GM18867 (cell line): ENCODE measurements at regions not wholly inside any gene's neighbourhood (a gene's known extent, or its start where the extent isn't known, plus 50 kb on each side); places are given as distances from the start of the nearest gene placed in this dataset.
A peak's percentile ranks its signal among the peaks of the same experiment; 100 is the strongest.

Source experiments
- ATAC-seq: cut with Tn5 transposase; IDR thresholded peaks from one replicate; pipeline ENCODE4 v1.9.1; 2021; ENCODE audit warnings: mild to moderate bottlenecking, moderate library complexity; ENCODE audit not compliant: unreplicated experiment

DNA sequence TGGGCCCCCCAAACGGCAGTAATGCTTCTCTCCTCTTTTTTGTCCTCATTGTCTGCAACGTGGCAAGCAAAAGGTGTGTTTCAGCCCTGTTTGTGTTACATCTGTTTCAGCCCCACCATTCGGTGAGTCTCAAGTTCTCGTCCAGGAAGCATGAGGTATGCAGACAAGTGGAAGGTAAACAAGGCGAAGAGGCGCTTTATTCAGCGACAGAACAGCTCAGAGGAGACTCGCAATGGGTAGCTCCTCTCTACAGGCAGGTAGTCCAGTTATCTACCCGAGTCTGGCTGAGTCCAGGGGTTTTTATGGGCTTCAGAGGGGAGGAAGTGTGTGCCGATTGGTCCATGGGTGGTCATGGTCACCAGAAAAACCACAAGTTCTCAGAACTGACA lies 733.4 kb upstream of the CDH7 start:
- ATAC-seq, result no peak

DNA sequence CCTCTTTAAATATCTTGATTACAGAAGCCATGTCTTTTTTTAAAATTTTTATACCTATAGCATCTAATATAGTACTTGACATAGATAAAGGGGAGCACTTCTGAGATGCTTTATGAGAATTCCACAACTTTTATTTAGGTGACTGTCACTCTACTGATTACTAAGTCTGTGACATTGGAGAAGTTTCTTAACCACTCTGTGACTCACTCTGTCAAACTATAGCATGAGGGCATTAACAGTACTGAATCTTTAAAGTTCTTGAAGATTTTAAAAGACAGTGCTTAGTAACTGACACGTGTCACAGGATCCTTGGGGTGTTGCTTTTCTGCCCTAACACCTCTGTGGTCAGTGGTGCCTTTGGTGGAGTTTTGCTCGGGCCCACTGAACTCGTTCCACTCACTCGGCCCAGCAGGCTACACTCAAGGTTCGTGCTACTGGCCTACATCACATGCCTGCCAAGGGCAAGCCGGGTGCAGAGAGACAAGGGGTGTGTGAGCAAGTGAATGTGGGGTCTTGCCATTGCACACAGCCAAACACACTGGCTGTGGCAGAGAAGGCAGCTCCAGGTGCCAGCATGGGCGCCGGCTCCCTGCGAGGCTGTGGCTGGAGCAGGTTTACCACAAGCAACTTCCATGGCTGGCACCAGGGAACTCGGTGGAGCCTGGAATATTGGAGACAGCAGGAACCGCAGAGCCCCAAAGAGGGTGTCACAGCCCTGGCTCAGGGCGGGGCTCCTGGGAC lies 734.0 kb upstream of the CDH7 start:
- no peak for ATAC-seq

DNA sequence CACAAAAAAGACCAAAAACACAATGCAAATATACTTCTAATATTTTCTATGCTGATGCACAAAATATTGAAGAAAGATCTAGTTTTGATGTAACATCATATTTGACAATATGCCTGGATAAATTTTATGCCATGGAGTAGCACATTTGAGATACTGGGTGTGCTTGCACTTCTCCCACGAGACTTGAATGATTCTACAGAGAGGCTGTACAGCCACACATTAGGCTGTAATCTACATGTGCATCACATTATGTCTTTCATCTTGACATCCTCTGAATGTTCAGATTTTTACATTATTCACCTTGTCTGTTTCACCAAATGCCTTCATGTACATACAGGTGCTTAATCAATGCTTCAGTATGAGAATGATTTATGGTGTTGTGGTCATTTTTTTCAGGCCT lies 756.4 kb upstream of the CDH7 start:
- ATAC-seq, result no peak

DNA sequence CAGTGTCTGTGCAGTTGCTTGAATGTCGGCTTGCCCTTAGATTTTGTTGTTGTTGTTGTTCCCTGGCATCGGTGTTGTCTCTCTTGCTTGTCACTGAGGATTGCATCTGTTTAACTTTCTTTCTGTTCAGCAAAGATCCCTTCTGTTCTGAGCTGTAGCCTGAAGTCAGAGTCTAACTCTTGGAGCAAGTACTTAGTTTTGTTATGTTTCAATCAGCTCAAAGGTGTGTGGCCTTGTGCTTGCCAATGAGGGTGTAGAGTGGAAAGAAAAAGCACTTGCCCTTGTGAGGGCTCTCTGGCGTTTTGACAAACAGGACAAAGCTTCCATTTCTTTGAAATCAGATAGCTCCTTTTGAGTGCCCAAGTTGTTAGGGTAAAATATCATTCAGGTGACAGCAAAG lies 757.1 kb upstream of the CDH7 start:
- peak; percentile 39 for ATAC-seq

DNA sequence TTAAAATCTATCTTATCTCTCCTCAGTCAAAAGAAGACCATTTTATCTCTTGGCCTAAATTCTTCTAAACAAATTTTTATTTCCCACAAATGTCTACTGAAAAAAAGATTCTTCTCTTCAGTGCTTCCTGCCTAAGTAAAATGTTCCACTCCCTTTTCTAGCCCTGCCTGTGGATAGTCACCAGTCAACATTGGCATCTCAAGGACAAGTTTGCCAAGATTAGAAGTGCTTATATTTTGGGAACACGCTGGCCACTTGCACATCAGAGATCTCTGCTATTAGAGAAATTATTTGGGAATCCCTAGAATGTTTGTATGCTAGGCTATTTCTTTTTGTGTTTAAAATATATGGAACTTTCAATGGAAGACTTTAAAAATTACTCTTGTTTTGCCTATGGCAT lies 758.2 kb upstream of the CDH7 start:
- no peak for ATAC-seq

DNA sequence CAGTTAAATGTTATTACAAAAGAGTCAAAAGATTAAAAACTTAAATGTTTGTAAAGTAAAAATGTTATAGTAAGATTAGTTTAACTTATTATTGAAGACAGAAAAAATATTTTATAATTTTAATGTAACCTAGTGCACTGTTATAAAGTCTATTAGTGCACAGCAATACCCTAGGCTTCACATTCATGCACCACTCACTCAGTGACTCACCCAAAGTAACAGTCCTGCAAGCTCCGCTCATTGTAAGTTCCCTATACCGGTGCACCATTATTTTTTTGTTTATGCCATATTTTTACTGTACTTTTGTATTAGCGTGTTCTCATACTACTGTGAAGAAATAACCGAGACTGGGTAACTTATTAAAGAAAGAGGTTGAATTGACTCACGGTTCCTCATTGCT lies 759.7 kb upstream of the CDH7 start:
- no peak for ATAC-seq

DNA sequence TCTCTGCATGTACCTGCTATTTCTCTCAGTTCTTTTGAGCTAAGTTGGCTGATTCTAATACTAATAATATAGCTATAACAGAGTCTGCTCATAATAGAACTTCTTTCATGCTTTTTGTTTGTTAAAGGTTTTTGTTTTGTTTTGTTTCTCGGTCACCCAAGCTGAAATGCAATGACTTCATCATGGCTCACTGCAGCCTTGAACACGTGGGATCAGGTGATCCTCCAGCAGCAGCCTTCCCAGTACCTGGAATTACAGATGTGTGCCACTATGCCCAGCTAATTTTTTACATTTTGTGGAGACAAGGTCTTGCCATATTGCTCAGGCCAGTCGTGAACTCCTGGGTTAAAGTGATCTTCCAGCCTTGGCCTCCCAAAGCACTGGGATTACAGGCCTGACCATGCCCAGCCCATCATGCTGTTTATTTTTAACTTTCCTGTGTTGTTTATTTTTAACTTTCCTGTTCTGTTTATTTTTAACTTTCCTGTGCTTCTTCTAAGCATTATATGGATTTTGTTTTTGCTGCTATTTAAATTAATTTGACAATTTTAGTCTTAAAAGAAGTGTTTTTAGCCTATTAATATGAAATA lies 763.8 kb upstream of the CDH7 start:
- no peak for ATAC-seq

DNA sequence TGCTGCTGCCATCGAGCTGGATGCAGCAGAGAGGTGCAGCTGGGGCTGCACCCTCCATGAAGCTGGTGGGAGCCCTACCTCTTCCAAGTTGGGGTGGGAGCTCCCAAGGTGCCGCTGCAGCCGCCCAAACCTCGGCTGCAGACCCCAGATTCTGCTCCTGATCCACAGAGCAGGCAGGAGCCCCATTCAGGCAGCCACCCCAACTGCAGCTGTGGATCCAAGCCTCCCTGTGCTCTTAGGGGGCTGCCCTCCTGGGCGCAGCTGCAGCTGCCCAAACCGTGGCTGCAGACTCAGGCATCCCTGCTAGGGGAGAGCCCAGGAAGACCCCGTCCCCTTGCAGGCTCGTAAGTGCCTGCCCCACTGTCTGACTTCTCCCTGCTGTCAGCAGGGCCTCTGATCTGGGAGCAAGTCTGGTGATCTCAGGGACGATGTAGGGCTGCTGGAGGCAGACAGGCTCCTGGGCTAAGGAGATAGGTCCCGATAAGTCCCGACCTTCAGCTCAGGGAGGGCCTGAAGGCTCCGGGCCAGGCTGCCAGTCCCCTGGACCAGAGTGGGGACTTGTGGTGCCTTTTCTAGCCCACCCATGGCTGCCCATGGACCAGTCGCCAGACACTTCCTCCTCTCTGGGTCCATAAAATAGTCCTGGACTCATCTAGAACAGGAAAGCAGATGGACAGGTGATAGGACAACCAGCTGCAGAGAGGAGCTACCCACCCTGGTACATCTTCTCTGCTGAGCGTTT lies 767.1 kb upstream of the CDH7 start:
- ATAC-seq, result no peak

DNA sequence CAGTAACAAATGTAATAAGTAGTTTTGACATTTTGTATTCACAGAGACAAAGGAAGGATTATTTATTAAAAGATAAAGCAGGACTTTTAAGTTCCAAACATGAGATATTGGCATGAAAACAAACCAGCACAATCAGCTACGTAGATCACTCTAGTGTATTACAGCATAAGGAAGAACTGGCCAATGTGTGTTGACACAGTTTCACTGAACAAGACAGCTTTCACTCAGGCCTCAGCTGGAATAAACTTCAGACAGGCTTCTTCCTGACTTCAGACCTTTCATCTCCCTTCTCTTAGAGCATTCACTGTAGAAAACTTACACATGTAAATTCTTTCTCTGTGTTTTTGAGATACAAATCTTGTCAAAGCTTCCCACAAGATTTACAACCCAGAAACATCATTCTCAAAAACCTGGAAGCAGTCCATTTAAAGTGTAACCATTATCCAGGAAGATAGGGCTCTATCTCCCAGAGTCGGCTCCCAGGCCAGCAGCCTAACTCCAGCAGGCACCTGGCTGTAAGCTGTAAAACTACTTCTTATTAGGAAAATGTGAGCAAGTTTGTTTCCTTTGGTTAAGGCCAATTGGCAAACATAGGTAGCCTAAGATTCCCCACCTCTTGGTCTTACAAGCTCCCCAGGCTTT lies 768.3 kb upstream of the CDH7 start:
- no peak for ATAC-seq

DNA sequence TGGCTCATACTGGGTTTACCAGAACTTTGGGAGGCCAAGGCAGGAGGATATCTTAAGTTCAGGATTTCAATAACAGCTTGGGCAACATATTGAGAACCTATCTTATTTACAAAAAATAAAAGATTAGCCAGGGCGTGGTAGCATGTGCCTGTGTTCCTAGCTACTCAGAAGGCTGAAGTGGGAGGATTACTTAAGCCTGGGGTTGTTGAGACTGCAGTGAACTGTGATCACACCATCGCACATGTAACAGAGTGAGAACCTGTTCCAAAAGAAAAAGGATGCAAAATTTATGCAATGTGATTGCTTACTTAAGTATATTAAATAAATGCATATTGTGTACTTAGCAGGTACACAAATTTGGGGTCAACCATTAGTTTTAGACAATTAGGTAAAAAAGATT lies 768.9 kb upstream of the CDH7 start:
- ATAC-seq, result no peak

DNA sequence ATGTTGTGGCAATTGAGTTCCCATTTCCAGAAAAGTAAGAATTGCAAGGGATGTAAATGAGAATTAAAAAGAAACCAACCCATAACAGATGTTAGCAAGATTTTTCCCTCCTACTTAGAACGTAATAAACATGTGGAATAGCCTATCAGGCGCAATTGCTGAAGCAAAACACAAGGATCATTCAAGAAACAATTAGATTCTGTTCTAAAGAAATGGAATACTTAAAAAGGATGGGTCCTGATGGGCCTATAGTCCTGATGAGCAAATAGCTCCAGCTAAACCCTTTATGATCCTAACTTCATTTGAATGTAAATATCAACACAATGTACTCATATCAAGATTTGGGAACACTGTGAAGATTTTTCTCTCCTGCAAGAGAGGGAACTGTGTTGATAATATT lies 771.0 kb upstream of the CDH7 start:
- ATAC-seq, result no peak

DNA sequence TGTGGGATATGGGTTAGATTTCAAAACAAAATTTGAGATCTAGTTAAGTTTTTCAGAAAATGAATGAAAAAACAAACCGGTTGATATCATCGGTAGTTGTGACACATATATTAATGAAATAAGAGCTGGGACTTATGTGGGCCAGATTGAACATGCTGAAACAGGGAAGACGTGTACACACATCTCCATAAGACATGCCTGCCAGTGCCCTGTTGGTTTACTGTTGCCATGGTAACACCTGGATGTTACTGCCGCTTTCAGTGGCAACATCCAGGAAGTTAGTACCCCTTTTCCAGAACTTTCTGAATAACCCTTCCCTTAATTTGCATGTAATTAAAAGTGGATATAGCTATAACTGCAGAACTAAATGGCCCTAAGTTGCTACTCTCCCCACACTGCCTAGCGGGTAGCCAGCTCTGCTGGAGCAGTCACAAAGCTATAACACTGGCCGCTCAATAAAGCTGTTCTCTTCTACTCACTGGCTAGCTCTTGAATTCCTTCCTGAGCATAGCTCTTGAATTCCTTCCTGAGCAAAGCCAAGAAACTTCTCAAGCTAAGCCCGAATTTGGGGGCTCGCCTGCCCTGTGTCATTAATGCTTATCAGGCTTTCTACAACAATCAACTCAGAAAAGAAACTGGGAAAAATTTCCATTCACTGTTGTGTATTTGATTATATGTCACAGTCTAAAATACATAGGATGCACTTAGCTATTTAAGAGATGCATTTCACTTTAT lies 776.3 kb upstream of the CDH7 start:
- no peak for ATAC-seq

DNA sequence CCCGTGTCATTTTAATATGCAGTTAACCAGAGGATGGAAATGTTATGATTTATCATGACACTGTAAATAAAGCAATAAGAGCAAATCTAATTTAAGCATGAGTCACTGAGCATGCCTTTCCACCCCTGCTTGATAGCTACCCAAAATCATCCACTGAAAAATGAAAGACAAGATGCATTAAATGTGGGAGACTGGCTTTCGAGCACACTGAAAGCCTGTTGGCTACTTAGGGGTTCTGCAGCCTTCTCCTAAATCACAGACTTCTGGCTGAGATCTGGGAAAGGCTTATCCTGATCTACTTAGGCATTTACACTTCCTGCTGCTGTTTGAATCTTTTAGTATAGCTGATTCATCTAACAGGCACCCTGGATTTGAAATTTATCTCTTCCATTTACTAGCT lies 778.3 kb upstream of the CDH7 start:
- no peak for ATAC-seq

DNA sequence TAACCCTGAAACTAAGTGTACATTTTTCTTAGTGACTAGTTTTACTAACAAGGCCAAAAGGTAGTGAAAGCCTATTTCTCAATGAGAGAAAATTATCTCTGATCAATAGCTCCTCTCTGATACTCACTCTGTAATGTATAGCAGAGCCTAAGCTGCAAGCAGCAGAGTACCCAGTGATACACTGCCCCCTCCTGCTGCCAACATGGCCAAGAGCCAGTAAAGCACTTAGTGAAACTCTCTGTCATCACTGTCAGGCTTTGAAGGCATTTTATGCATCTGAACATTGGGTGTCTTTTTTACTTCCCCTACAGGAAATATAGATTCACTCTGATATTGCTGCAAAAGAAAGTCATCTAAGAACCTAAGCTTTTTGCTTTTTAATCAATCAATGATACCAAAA lies 784.1 kb upstream of the CDH7 start:
- ATAC-seq, result no peak

DNA sequence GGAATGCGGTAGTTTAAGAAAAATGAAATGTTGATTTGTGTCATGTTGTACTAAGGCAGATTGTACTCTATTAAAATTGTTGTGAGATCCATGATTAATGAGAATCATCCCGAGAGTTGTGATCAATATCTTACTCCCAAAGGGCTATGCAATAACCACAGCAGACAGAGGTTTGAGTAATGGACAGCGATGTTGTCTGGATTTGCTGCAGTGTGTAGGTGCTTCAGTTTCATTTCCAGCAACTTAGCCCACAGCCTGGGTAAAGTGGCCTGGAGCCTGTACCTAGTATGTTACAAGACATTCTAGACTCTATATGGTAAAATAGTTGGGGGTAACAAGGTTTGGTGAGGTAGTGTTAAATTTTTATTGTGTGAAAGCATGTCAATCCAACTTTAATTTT lies 794.3 kb upstream of the CDH7 start:
- ATAC-seq, result no peak

DNA sequence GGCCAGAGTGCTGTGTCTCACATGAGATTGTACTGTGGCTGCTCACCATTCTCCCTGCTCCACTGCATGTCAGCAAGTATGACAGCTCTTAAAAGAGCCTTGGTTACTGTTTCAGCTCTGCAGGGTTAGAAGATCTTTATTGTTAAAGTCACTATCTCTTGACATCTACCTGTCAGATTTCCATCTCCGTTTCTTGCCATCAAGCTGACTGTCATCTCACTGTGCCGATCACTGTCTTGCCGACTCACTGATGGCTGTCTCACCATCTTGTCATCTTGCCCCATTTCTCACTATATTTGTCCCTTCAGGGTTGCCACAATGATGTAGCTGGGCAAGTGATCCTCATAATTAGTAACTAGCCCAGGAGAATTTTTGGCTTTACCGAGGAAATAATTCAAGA lies 800.9 kb upstream of the CDH7 start:
- ATAC-seq, result no peak

DNA sequence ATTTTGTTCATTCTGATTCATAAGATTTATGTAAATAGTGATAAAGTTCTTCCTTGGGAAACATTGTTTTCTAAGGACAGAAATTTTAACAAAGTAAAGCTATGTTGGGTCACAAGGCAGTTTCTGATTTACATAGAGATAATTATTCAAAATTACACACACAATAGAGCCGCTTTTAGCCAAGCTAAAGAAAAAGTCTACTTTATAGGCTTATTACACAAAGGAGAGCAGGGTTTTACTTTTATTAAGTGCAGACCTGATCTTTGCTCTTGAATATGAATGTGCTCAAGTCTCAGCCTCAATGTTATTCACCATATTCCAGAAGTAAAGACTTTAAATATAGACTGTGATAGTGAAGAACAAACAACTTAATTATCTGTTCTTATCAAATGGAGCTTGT lies 787.8 kb upstream of the LINC00305 start:
- no peak for ATAC-seq

DNA sequence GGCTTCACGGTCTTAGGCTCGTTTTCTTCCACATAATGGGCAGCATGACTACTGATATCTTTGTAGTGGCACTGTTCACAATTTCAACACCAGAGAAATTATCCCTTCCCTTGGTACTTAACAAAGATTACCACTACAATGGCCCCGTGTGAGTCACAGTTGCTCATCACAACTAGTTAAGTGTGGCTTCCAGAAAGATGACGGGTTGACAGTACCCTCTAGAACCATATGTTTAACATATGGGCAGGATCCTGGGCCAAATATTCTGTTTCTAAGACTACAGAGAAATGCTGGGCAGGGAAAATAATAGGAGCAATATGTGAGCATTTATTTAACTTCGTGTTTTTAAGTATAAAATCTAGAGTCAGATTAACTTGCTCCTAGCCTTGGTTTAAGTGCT lies 780.1 kb upstream of the LINC00305 start:
- no peak for ATAC-seq

DNA sequence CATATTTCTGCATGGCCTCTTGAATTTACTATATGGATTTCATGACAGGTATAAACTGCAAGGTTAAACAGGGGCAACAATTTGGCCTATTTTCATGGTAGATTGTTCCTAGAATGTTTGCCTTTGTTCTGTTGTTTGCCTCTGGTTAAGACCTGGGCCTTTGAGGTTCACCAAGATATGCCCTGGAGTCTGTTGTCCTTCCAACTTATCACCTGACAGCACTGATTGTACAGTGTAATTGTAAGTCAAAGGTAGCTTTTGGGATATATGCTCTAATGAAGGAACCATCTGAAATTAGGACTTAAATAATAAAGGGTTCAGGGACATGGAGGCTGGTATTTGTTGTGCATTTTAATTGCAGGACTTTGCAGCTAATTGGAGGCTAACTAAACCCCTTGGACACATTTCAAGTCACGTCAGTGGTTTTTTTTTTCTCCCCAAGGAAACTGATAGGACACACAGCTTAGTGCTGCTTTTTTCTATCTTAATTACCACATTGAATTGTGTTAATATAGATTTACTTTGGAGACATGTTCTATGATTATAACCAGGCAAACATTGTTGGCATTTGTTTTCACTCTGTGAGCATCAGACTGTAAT lies 771.2 kb upstream of the LINC00305 start:
- no peak for ATAC-seq

DNA sequence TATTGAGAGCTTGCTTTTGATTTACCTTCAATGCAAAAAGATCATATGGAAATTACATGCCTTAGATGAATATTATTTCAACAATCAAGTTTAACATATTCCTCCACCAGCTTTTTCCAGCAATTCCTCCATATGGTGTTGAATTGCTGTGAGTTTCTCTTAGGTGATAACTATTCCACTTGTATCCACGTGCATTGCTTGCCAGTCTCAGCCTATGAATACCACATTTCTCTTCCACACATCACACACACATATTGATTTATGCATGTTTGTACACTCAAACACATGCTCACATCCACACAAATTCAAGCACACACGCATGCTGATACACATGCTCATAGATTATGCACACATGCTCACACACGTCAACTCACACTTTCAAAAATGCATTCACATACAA lies 770.0 kb upstream of the LINC00305 start:
- no peak for ATAC-seq

DNA sequence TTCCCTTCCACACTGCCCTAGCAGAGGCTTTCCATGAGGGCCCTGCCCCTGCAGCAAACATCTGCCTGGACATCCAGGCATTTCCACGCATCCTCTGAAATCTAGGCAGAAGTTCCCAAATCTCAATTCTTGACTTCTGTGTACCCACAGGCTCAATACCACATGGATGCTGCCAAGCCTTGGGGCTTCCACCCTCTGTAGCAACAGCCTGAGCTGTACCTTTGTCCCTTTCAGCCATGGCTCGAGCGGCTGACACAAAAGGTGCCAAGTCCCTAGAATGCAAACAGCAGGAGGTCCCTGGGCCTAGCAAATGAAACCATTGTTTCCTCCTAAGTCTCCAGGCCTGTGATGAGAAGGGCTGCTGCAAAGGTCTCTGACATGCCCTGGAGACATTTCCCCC lies 744.5 kb upstream of the LINC00305 start:
- ATAC-seq, result no peak
